ENCODE measurements at regions not wholly inside any gene's neighbourhood (a gene's known extent, or its start where the extent isn't known, plus 50 kb on each side); places are given as distances from the start of the nearest gene placed in this dataset.

DNA sequence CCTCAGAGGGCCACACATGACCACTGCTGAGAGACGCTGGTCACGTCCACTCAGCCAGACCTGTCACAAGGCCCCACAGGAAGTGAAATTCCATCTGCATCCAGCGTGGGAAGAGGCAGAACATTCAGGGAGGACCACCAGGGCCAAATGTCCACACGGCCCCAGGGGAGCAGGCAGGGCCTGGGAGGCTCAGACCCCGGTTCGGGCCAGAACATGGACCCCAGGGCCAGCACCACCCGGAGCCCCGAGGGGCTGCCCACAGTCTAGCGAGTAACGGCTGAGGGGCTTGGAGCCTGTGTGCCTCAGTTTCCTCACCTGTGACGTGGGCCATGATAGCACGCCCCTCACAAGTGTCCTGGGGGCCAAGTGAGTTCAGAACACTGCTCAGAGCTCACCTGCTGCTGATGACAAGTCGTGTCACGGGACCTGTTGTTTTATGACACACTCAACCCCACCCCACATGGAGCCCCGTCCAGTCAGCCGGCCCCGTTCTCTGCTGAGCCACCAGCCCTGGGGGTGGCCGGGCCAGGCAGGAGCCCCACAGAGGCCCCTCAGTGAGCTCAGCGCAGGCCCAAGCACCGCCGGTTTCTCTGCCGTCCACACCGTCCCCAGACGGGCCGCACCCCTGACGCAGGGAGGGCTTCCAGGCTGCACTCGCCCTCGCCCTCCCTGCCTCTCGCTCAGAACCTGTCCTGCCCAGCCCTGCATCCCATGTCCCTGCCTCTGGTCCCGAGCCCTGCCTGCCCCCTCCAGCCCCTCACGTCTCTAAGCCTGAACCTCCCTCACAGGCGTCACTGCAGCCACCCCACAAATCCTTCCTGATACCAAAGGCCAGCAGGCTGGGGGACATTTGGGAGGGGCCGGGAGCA lies 79.5 kb upstream of the GALNT9 start:
- Histone ChIP-seq H3K27me3 (ENCODE audit: control insufficient read depth, insufficient read depth, low read length) (no peaks in the 10 kb centered on the region), H3K9me3 (ENCODE audit: control insufficient read depth in 2 of 3, insufficient read depth in 1 of 3, low read length in 3 of 3) (no peaks in the 10 kb centered on the region), H3K4me1 (ENCODE audit: control insufficient read depth in 2 of 3, insufficient read depth in 2 of 3, low read depth in 1 of 3, low read length in 3 of 3) (no peaks in the 10 kb centered on the region), H3K27ac (ENCODE audit: low read depth in 2 of 2, low read length in 2 of 2) (no peak overlapping the region), H3K9ac (ENCODE audit: low read length in 3 of 3) (no peak overlapping the region), H3K36me3 (ENCODE audit: control insufficient read depth in 2 of 3, insufficient read depth in 3 of 3, low read length in 3 of 3) (no peaks in the 10 kb centered on the region), H3K4me3 (ENCODE audit: low read length in 3 of 3) (no peak overlapping the region)
- no peak for DNase-seq
- TF ChIP-seq CTCF (IDR thresholded peaks at IDR 0.05; ENCODE audit: borderline replicate concordance, extremely low read depth, insufficient read depth) = no peak
- intact Hi-C loops (cut with DNase I) = no loop called here
- no peak for FAIRE-seq

- TF ChIP-seq CTCF (IDR thresholded peaks at IDR 0.05; ENCODE audit: borderline replicate concordance, extremely low read depth, insufficient read depth) = no peak
- Histone ChIP-seq H3K27ac (ENCODE audit: low read depth in 2 of 2, low read length in 2 of 2) (no peak overlapping the region), H3K9ac (ENCODE audit: low read length in 3 of 3) (no peak overlapping the region), H3K4me1 (ENCODE audit: control insufficient read depth in 2 of 3, insufficient read depth in 2 of 3, low read depth in 1 of 3, low read length in 3 of 3) (no peaks in the 10 kb centered on the region), H3K4me3 (ENCODE audit: low read length in 3 of 3) (no peak overlapping the region), H3K27me3 (ENCODE audit: control insufficient read depth, insufficient read depth, low read length) (no peaks in the 10 kb centered on the region), H3K9me3 (ENCODE audit: control insufficient read depth in 2 of 3, insufficient read depth in 1 of 3, low read length in 3 of 3) (no peaks in the 10 kb centered on the region), H3K36me3 (ENCODE audit: control insufficient read depth in 2 of 3, insufficient read depth in 3 of 3, low read length in 3 of 3) (no peaks in the 10 kb centered on the region)
- FAIRE-seq (no peak), DNase-seq (no peak)
- intact Hi-C loops (cut with DNase I) = no loop called here
These were observed 78.6 kb upstream of the GALNT9 start for GRCh38 chr12:132407992-132408391.

DNA sequence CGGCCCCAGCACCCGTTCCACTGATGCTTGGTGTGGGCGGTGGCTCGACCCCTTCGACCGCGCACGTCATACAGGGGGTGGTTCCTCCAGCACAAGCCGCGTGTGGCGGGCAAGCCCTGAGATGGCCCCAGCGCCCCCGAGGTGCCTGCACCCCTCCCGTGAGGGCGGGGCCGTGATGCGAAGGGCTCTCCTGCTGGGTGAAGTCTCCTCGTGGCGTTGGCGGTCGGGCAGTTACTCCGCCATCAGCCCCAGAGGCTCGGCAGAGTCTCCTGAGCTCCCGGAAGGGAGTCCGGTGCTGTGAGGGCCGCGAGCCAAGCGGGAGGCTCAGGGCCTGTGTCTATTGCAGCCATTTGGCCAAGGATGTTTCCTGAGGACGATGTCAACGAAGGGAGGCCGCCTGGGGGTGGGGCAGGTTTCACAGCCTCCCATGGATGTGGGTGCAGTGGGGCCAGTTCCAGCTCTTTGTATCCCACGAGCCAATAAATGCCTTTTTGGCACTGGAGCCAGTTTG lies 78.1 kb upstream of the GALNT9 start:
- DNase-seq = no peak
- intact Hi-C loops (cut with DNase I) = no loop called here
- no peak for FAIRE-seq
- H3K4me1 ChIP-seq (ENCODE audit: control insufficient read depth in 2 of 3, insufficient read depth in 2 of 3, low read depth in 1 of 3, low read length in 3 of 3) = no peaks in the 10 kb centered on the region
- H3K27me3 ChIP-seq (ENCODE audit: control insufficient read depth, insufficient read depth, low read length) = no peaks in the 10 kb centered on the region
- no peaks in the 10 kb centered on the region for H3K9me3 ChIP-seq (ENCODE audit: control insufficient read depth in 2 of 3, insufficient read depth in 1 of 3, low read length in 3 of 3)
- H3K36me3 ChIP-seq (ENCODE audit: control insufficient read depth in 2 of 3, insufficient read depth in 3 of 3, low read length in 3 of 3) = no peaks in the 10 kb centered on the region
- no peak overlapping the region for H3K4me3 ChIP-seq (ENCODE audit: low read length in 3 of 3)
- no peak for TF ChIP-seq CTCF (IDR thresholded peaks at IDR 0.05; ENCODE audit: borderline replicate concordance, extremely low read depth, insufficient read depth)
- H3K27ac ChIP-seq (ENCODE audit: low read depth in 2 of 2, low read length in 2 of 2) = no peak overlapping the region
- H3K9ac ChIP-seq (ENCODE audit: low read length in 3 of 3) = no peak overlapping the region
